ENCODE measurements at regions not wholly inside any gene's neighbourhood (a gene's known extent, or its start where the extent isn't known, plus 50 kb on each side); places are given as distances from the start of the nearest gene placed in this dataset.

GRCh38 chr2:17270894-17271293 is 247.3 kb downstream of the RAD51AP2 start:
- Histone ChIP-seq H2AFZ (ENCODE audit: low read depth, low read length) (no peak overlapping the region), H3K79me2 (replicated peaks; ENCODE audit: insufficient read depth, low read length) (no peaks in the 10 kb centered on the region), H3K9me3 (ENCODE audit: low read length) (no peaks in the 10 kb centered on the region), H3K4me2 (ENCODE audit: low read length) (no peak overlapping the region), H3F3A (ENCODE audit: insufficient read depth, low read length, poor library complexity, severe bottlenecking) (no peaks in the 10 kb centered on the region), H4K20me1 (ENCODE audit: insufficient read depth) (no peaks in the 10 kb centered on the region), H3K27me3 (ENCODE audit: insufficient read depth, low read depth, low read length) (no peaks in the 10 kb centered on the region), H3K9me2 (ENCODE audit: insufficient read depth, low read length) (no peaks in the 10 kb centered on the region), H3K9ac (ENCODE audit: low read length) (no peak overlapping the region), H3K36me3 (ENCODE audit: insufficient read depth, low read length) (no peaks in the 10 kb centered on the region), H3K4me3 (ENCODE audit: low read length) (no peak overlapping the region), H3K27ac (ENCODE audit: low read length) (no peak overlapping the region)
- TF ChIP-seq EZH2 (IDR thresholded peaks at IDR 0.05; ENCODE audit: borderline replicate concordance, insufficient read depth, low read length, poor library complexity, severe bottlenecking) (no peak), CTCF (IDR thresholded peaks at IDR 0.05; ENCODE audit: poor library complexity, severe bottlenecking) (no peak), MXI1 (conservative IDR thresholded peaks at IDR 0.05; ENCODE audit: poor library complexity, severe bottlenecking) (no peak), TAF1 (IDR thresholded peaks at IDR 0.05; ENCODE audit: low read depth) (no peak), EP300 (conservative IDR thresholded peaks at IDR 0.05; ENCODE audit: poor library complexity, severe bottlenecking) (no peak), RAD21 (conservative IDR thresholded peaks at IDR 0.05) (no peak), POLR2AphosphoS5 (IDR thresholded peaks at IDR 0.05) (no peak), SMC3 (conservative IDR thresholded peaks at IDR 0.05; ENCODE audit: poor library complexity) (no peak)
- TF ChIP-seq, protein P1, sequence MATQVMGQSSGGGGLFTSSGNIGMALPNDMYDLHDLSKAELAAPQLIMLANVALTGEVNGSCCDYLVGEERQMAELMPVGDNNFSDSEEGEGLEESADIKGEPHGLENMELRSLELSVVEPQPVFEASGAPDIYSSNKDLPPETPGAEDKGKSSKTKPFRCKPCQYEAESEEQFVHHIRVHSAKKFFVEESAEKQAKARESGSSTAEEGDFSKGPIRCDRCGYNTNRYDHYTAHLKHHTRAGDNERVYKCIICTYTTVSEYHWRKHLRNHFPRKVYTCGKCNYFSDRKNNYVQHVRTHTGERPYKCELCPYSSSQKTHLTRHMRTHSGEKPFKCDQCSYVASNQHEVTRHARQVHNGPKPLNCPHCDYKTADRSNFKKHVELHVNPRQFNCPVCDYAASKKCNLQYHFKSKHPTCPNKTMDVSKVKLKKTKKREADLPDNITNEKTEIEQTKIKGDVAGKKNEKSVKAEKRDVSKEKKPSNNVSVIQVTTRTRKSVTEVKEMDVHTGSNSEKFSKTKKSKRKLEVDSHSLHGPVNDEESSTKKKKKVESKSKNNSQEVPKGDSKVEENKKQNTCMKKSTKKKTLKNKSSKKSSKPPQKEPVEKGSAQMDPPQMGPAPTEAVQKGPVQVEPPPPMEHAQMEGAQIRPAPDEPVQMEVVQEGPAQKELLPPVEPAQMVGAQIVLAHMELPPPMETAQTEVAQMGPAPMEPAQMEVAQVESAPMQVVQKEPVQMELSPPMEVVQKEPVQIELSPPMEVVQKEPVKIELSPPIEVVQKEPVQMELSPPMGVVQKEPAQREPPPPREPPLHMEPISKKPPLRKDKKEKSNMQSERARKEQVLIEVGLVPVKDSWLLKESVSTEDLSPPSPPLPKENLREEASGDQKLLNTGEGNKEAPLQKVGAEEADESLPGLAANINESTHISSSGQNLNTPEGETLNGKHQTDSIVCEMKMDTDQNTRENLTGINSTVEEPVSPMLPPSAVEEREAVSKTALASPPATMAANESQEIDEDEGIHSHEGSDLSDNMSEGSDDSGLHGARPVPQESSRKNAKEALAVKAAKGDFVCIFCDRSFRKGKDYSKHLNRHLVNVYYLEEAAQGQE (IDR thresholded peaks at IDR 0.05; ENCODE audit: borderline replicate concordance): no peak

GRCh38 chr2:17263570-17263968 is 254.7 kb downstream of the RAD51AP2 start:
- Histone ChIP-seq H2AFZ (ENCODE audit: low read depth, low read length) (no peak overlapping the region), H3K36me3 (ENCODE audit: insufficient read depth, low read length) (no peaks in the 10 kb centered on the region), H3K9me3 (ENCODE audit: low read length) (no peaks in the 10 kb centered on the region), H3K27me3 (ENCODE audit: insufficient read depth, low read depth, low read length) (no peaks in the 10 kb centered on the region), H4K20me1 (ENCODE audit: insufficient read depth) (no peaks in the 10 kb centered on the region), H3K27ac (ENCODE audit: low read length) (no peak overlapping the region), H3K4me3 (ENCODE audit: low read length) (no peak overlapping the region), H3F3A (ENCODE audit: insufficient read depth, low read length, poor library complexity, severe bottlenecking) (no peaks in the 10 kb centered on the region), H3K79me2 (replicated peaks; ENCODE audit: insufficient read depth, low read length) (no peaks in the 10 kb centered on the region), H3K9me2 (ENCODE audit: insufficient read depth, low read length) (no peaks in the 10 kb centered on the region), H3K4me2 (ENCODE audit: low read length) (no peak overlapping the region), H3K9ac (ENCODE audit: low read length) (no peak overlapping the region)
- TF ChIP-seq SMC3 (conservative IDR thresholded peaks at IDR 0.05; ENCODE audit: poor library complexity) (no peak), EP300 (conservative IDR thresholded peaks at IDR 0.05; ENCODE audit: poor library complexity, severe bottlenecking) (no peak), CTCF (IDR thresholded peaks at IDR 0.05; ENCODE audit: poor library complexity, severe bottlenecking) (no peak), MXI1 (conservative IDR thresholded peaks at IDR 0.05; ENCODE audit: poor library complexity, severe bottlenecking) (no peak), EZH2 (IDR thresholded peaks at IDR 0.05; ENCODE audit: borderline replicate concordance, insufficient read depth, low read length, poor library complexity, severe bottlenecking) (no peak), POLR2AphosphoS5 (IDR thresholded peaks at IDR 0.05) (no peak), TAF1 (IDR thresholded peaks at IDR 0.05; ENCODE audit: low read depth) (no peak), RAD21 (conservative IDR thresholded peaks at IDR 0.05) (no peak)
- TF ChIP-seq, protein P1 (IDR thresholded peaks at IDR 0.05; ENCODE audit: borderline replicate concordance): no peak

Measured in neural cell (in vitro differentiated cells).